Activated CD4-positive, alpha-beta T cell treated with anti-CD3 and anti-CD28 coated beads, Interleukin-2, amount 10 ng/mL, durations not matched to agents 24 days and 14 days (primary cell): ENCODE measurements at regions not wholly inside any gene's neighbourhood (a gene's known extent, or its start where the extent isn't known, plus 50 kb on each side); places are given as distances from the start of the nearest gene placed in this dataset.

Experiments used
- DNase-seq: peaks from one replicate; pipeline ENCODE4 v3.0.0; 2022
- H3K27ac Mint-ChIP-seq: one replicate; pipeline ENCODE4 v1.8.0; 2022; ENCODE audit warnings: mild to moderate bottlenecking, mixed read lengths
- H3K27me3 Mint-ChIP-seq: one replicate; pipeline ENCODE4 v1.8.0; 2022; ENCODE audit warnings: mixed read lengths
- H3K36me3 Mint-ChIP-seq: one replicate; pipeline ENCODE4 v1.8.0; 2022; ENCODE audit warnings: low read depth, mild to moderate bottlenecking, mixed read lengths
- H3K4me1 Mint-ChIP-seq: one replicate; pipeline ENCODE4 v1.8.0; 2021; ENCODE audit warnings: mixed read lengths
- H3K4me3 Mint-ChIP-seq: one replicate; pipeline ENCODE4 v1.8.0; 2022; ENCODE audit warnings: mild to moderate bottlenecking, moderate library complexity, mixed read lengths
- H3K9me3 Mint-ChIP-seq: one replicate; pipeline ENCODE4 v1.8.0; 2021; ENCODE audit warnings: mixed read lengths
- intact Hi-C: fragments of 100-400 bp; cut with micrococcal nuclease; formaldehyde crosslinking; loops from one replicate; pipeline ENCODE4 v1.15.1; 2023

DNA sequence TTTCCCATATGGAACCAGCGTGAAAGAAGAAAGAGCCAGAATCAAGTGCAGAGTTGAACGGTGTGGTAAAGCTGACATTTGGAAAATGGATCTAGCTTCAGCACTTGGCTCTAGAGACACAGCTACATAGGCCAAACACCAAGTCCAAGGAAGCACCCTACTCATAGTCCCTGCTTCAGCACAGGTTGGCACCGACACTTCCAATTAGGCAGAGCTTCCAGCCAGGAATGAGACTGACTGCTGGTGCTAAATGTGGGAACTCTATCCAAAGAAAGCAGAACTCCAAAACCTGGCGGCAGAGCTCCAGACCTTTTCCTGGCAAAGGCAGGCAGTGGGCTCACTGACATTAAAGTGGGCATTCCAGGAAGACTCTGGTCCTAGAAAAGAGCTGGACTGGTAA, 125.4 kb upstream of the CTNNA2 start:
- Mint-ChIP-seq H3K27ac (no peak overlapping the region), H3K4me1 (no peaks in the 10 kb centered on the region), H3K36me3 (no peaks in the 10 kb centered on the region), H3K9me3 (peaks cover 5% of the 10 kb centered on the region), H3K27me3 (no peaks in the 10 kb centered on the region), H3K4me3 (no peak overlapping the region)
- no peak for DNase-seq
- intact Hi-C loops: no loop called here

DNA sequence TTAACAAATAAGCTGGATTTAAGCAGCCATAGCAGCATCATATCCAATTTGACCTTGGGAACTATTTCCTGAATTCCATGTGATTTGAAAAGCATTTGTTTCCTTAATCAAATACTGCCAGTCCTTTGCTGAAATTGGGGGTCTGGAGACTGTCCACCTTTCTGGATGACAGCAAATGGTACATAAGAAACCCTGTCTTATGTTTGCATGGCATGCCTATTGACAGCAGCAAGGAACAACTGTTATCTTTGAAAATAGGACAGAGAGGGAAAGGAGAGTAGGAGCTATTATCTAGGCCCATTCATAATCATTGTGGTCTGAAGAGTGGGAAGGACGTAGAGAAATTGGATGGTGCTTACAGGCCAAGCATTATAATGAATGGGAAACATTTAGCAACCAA, 129.2 kb upstream of the CTNNA2 start:
- no peak overlapping the region for H3K27ac Mint-ChIP-seq
- intact Hi-C loops: no loop called here
- no peak for DNase-seq
- H3K36me3 Mint-ChIP-seq: no peaks in the 10 kb centered on the region
- H3K4me1 Mint-ChIP-seq: no peaks in the 10 kb centered on the region
- no peak overlapping the region for H3K4me3 Mint-ChIP-seq
- peaks cover 3% of the 10 kb centered on the region for H3K9me3 Mint-ChIP-seq
- no peaks in the 10 kb centered on the region for H3K27me3 Mint-ChIP-seq

DNA sequence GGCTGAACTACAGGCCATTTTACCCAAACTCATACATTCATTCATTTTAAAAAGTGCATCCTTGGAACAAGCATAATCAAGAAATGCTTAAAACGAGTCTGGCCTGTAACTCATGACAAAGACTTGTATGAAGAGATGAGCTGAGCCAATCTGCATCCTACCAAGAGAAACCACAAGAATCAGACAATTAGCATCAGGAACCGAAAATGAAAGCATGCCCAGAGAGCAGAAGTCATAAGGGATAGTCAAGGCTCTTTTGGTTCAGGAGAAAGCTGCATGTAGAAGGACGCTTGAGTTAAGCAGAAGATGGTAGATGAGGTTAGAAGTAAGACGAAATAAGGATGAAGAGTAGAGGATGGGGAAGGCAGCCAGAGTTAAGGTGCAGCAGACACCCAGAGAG, 137.0 kb upstream of the CTNNA2 start:
- no peaks in the 10 kb centered on the region for H3K4me1 Mint-ChIP-seq
- H3K27ac Mint-ChIP-seq: no peak overlapping the region
- no peaks in the 10 kb centered on the region for H3K36me3 Mint-ChIP-seq
- no peaks in the 10 kb centered on the region for H3K9me3 Mint-ChIP-seq
- no peak for DNase-seq
- intact Hi-C loops: no loop called here
- no peak overlapping the region for H3K4me3 Mint-ChIP-seq
- H3K27me3 Mint-ChIP-seq: no peaks in the 10 kb centered on the region

DNA sequence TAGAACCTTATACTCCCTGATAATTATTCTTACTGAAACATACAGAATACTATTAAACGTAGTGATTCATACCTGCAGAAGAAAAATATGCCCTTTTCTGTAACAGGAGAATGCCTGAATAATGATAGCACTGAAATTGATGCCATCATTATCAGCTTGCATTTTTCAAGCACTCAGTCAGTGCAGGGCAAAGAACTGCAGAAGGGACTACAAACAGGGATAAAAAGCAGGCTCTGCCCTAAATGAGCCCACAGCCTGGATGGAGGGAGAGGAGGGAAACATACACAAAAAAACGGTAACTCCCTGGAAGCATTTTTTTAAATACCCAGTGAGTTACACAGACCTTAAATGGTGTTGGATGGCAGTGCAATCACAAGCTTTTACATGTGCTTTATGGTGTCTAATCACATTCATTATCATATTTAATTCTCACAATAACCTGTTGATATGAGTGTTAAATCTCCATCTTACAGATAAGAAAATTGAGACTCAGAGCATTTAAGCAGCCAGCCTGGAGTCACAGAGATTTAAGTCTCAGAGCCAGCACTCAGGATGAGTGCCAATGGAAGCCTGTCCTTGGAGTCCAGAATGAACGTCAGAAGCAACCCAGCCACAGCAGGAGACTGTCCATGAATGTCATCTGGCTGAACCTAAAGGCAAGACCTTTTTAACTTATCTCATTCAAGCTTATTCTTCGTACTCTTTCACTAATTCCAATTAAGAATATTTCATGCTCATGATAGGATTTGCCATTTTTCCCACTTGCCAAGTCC, 139.3 kb upstream of the CTNNA2 start:
- intact Hi-C loops: no loop called here
- H3K36me3 Mint-ChIP-seq: no peaks in the 10 kb centered on the region
- H3K4me1 Mint-ChIP-seq: no peaks in the 10 kb centered on the region
- no peak overlapping the region for H3K27ac Mint-ChIP-seq
- H3K27me3 Mint-ChIP-seq: no peaks in the 10 kb centered on the region
- DNase-seq: no peak
- no peak overlapping the region for H3K4me3 Mint-ChIP-seq
- H3K9me3 Mint-ChIP-seq: peaks cover 3% of the 10 kb centered on the region

DNA sequence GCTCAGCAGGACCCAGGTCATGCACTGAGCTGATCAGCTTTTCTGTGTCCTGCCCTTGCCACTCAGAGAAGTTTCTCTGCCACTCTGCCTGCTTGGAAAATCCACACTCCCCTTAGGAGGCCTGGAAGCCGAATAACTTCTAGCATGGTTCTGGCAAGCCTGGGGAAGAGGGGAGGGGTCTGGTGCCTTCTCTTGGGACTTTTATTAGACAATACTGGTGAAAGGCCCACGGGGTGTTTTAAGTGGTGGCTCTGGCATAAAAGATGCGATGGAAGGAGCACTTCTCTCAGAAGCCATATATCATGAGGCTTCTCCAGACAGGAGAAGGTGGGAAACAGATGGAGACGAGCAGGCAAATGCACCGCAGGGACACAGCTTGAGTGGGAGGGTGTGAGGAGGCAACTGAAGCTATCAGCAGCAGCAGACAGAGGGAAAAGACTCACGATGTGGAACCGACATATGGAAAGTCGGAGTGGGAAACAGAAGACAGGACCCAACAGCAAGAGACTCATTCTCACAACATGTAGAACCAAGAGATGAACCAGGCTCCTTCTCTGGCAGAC, 141.8 kb upstream of the CTNNA2 start:
- no peak for DNase-seq
- intact Hi-C loops: no loop called here
- H3K36me3 Mint-ChIP-seq: no peaks in the 10 kb centered on the region
- no peak overlapping the region for H3K4me3 Mint-ChIP-seq
- peaks cover 3% of the 10 kb centered on the region for H3K9me3 Mint-ChIP-seq
- no peak overlapping the region for H3K27ac Mint-ChIP-seq
- H3K4me1 Mint-ChIP-seq: no peaks in the 10 kb centered on the region
- no peaks in the 10 kb centered on the region for H3K27me3 Mint-ChIP-seq

DNA sequence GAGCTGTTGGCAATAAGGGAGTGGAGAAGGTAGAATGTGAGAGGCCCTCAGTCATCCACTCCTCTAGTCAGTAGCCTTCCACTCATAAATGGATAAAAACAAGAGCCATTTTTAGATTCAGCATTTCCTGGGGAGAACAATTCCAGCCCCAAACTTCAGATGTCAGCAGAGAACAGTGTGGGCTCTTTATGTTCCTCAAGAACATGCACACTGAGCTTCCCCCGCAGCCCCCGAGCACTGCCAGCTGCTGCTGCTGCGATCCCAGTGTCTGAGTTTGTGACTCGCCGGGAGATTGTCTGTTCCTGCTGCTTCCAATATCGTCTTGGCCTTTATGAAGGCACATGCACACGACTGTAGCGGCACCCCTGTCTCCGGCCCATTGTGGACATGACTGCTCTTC, 143.7 kb upstream of the CTNNA2 start:
- no peak overlapping the region for H3K27ac Mint-ChIP-seq
- peaks cover 5% of the 10 kb centered on the region for H3K9me3 Mint-ChIP-seq
- intact Hi-C loops: no loop called here
- no peaks in the 10 kb centered on the region for H3K27me3 Mint-ChIP-seq
- H3K4me1 Mint-ChIP-seq: no peaks in the 10 kb centered on the region
- no peak overlapping the region for H3K4me3 Mint-ChIP-seq
- no peak for DNase-seq
- H3K36me3 Mint-ChIP-seq: no peaks in the 10 kb centered on the region

DNA sequence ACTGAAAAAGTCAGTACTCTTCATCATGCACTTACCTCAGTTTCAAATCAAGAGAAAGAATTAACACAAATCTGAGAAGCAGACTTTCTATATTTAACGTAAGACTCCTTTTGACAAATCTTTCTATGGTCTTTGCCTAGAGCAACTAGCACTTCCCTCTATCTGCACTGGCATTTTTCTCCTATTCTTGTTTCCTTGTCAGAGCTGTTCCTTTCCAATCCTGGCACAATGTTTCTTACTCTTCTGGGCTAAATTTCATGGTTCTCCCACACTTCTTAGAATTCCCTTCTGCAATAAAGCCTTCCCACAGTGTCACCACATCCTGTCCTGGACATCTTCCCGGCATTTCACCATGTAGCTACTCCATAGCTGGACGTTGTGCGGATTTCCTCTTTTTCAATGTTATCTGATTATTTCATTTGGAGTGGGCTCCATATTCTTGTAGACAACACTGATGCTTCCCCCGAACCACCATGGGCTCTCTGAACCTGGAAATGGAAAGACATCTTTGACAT, 144.7 kb upstream of the CTNNA2 start:
- DNase-seq: no peak
- intact Hi-C loops: no loop called here
- no peak overlapping the region for H3K4me3 Mint-ChIP-seq
- H3K27me3 Mint-ChIP-seq: no peaks in the 10 kb centered on the region
- H3K9me3 Mint-ChIP-seq: peaks cover 6% of the 10 kb centered on the region
- no peaks in the 10 kb centered on the region for H3K4me1 Mint-ChIP-seq
- H3K27ac Mint-ChIP-seq: no peak overlapping the region
- H3K36me3 Mint-ChIP-seq: no peaks in the 10 kb centered on the region

DNA sequence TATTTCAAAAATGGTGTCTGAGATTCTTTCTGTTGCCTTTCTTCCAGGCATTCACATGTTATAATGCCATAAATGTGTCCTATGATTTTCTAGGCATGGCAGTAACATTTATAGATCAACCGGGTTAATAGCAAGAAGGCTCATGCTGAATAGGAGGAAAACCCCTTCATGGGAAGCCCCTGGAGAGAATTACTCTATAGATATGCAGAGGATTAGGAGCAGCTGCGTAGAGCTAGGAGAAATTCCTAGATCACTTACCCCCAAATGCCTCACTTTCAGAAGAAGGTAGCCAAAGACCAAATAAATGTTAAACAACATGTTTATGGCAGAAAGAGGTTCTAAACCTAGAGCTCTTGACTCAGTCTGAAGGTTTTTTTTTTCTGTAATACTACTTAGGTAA, 153.4 kb upstream of the CTNNA2 start:
- no peaks in the 10 kb centered on the region for H3K4me1 Mint-ChIP-seq
- no peaks in the 10 kb centered on the region for H3K27me3 Mint-ChIP-seq
- H3K27ac Mint-ChIP-seq: no peak overlapping the region
- intact Hi-C loops: no loop called here
- no peak for DNase-seq
- H3K36me3 Mint-ChIP-seq: no peaks in the 10 kb centered on the region
- H3K4me3 Mint-ChIP-seq: no peak overlapping the region
- peaks cover 3% of the 10 kb centered on the region for H3K9me3 Mint-ChIP-seq

DNA sequence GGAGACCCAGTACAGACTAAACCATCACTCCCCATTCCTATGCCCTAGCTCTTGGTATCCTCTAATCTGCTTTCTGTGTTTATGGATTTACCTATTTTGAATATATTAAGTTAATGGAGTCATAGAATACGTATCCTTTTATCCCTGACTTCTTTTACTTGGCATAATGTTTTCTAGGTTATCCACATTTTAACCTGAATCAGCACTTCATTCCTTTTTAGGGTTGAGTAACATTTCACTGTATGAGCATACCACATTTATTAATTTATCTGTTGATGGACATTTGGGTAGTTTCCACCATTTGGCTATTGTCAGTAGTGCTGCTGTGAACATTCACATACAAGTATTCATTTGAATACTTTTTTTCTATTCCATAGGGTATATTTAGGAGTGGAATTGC, 157.3 kb upstream of the CTNNA2 start:
- H3K4me1 Mint-ChIP-seq: no peaks in the 10 kb centered on the region
- H3K9me3 Mint-ChIP-seq: peaks cover 10% of the 10 kb centered on the region
- H3K27ac Mint-ChIP-seq: no peak overlapping the region
- H3K4me3 Mint-ChIP-seq: no peak overlapping the region
- H3K36me3 Mint-ChIP-seq: no peaks in the 10 kb centered on the region
- intact Hi-C loops: no loop called here
- no peak for DNase-seq
- H3K27me3 Mint-ChIP-seq: no peaks in the 10 kb centered on the region

DNA sequence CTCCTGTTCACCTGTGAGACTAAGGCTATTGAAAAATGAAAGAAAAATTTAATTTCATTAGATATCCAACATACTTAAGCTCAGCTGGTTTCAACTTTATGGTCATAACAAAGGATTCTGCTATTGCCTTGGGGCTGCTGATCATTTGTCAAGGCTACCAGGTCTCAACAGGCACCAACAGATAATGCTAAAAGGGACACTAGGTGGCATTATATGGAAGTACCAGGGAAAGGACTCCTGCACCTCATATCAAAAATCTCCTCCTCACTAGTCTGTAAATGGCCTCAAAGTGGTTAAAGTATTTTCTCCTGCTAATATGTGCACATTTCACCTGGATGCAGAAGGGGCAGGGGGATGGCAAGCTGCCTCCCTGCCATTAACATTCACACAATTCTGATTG, 167.9 kb upstream of the REG3A start:
- H3K36me3 Mint-ChIP-seq: no peaks in the 10 kb centered on the region
- DNase-seq: no peak
- intact Hi-C loops: no loop called here
- no peaks in the 10 kb centered on the region for H3K4me1 Mint-ChIP-seq
- H3K4me3 Mint-ChIP-seq: no peak overlapping the region
- peaks cover 12% of the 10 kb centered on the region for H3K9me3 Mint-ChIP-seq
- H3K27ac Mint-ChIP-seq: no peak overlapping the region
- no peaks in the 10 kb centered on the region for H3K27me3 Mint-ChIP-seq

DNA sequence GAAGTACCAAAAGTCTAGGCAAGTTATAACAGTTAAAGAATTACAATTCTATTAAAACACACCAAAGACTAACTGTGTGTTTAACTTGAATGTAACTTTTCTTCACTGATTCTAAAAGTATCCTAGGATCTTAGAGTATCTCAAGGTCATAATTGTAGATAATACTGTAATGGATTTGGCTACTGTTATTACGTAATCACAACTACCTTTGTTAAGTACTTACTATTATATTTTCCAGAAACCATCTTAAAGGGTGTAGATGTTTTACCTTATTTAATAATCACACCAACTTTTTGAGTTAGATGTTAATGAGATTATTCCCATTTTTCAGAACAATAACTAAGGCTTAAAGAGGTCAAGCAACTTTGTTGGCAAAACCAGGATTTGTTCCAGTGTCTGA, 161.3 kb upstream of the REG3A start:
- intact Hi-C loops: no loop called here
- no peak overlapping the region for H3K27ac Mint-ChIP-seq
- H3K4me1 Mint-ChIP-seq: no peaks in the 10 kb centered on the region
- H3K27me3 Mint-ChIP-seq: no peaks in the 10 kb centered on the region
- no peaks in the 10 kb centered on the region for H3K36me3 Mint-ChIP-seq
- DNase-seq: no peak
- H3K4me3 Mint-ChIP-seq: no peak overlapping the region
- peaks cover 4% of the 10 kb centered on the region for H3K9me3 Mint-ChIP-seq

DNA sequence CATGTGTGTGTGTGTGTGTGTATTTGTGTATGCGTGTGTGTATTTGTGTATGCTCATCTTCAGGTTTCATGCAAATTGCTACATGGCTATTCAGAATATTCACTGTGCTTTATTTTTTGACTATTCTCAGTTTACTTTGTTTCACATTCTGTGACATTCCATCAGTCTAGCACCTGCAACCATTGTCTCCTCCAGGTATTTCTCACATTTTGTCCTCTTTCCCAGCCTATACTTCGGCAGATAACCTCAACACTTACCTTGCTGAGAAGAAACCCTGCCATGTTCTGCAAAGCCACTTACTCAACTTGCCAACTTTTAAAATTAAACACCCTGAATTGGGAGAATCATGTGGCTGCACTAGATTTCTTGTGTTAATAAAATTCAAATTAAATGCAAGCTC, 135.4 kb upstream of the REG3A start:
- Mint-ChIP-seq H3K36me3 (no peaks in the 10 kb centered on the region), H3K9me3 (peaks cover 4% of the 10 kb centered on the region), H3K4me3 (no peak overlapping the region), H3K27me3 (no peaks in the 10 kb centered on the region), H3K4me1 (no peaks in the 10 kb centered on the region), H3K27ac (no peak overlapping the region)
- DNase-seq: no peak
- intact Hi-C loops: no loop called here

DNA sequence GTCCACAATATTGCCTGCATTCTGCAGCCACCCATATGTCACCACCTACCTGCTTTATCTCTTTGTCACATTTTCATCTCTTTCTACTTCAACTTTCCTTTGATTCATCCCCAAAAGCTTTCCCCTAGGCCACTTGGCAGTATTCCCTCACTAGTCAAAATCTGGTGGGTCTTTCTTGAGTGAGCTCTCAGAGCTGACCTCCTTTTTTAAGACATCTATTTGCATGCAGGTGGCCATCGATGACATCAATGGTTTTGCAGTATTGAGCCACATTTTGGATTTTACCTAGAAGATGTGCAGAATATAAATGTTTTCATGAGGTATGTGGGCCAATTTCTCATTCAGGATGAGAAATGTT, 133.4 kb upstream of the REG3A start:
- no peaks in the 10 kb centered on the region for H3K4me1 Mint-ChIP-seq
- H3K36me3 Mint-ChIP-seq: no peaks in the 10 kb centered on the region
- H3K4me3 Mint-ChIP-seq: no peak overlapping the region
- no peak overlapping the region for H3K27ac Mint-ChIP-seq
- no peak for DNase-seq
- H3K9me3 Mint-ChIP-seq: peaks cover 4% of the 10 kb centered on the region
- no peaks in the 10 kb centered on the region for H3K27me3 Mint-ChIP-seq
- intact Hi-C loops: no loop called here

DNA sequence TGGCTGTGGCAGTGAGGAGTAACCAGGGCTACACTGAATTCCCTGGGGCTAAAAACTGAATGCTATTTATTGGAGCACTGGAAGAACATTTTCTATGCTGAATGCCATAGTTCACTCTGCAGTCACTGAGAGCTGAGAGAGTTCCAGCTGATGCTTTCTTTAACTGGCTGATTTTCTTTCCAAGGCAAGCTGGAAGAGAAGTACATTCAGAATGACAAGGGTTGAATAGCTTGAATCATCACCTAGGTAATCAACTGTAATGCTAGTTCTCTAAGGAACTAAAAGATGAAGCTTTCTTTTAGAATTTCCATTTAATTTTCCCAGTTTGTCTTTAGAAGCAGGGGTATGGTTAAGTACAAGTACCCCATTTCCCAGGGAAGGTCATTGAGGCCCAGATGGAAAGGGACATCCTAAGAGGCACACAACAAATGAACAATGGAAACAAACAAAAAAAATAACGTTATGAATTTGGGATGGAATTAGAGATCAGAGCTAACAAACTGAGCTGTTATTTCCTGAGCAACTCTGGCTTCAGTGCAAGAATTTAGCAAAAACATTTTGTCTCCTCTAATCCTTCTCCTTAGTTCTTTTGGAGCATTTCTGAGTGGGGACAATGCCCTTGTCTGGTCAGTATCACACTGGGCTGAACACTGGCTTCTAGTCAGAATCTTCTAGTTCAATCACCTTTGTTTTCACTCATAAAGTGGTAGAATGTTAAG, 132.8 kb upstream of the REG3A start:
- Mint-ChIP-seq H3K36me3 (no peaks in the 10 kb centered on the region), H3K9me3 (peaks cover 4% of the 10 kb centered on the region), H3K4me1 (no peaks in the 10 kb centered on the region), H3K4me3 (no peak overlapping the region), H3K27me3 (no peaks in the 10 kb centered on the region), H3K27ac (no peak overlapping the region)
- DNase-seq: no peak
- intact Hi-C loops: no loop called here
